Activated CD8-positive, alpha-beta T cell treated with anti-CD3 and anti-CD28 coated beads, Interleukin-2, amount 10 ng/mL, durations not matched to agents 7 days and 5 days (primary cell): ENCODE measurements at regions not wholly inside any gene's neighbourhood (a gene's known extent, or its start where the extent isn't known, plus 50 kb on each side); places are given as distances from the start of the nearest gene placed in this dataset. TPM values are rescaled to one million over a fixed set of nuclear protein-coding genes. Genes with fewer than 3 reads are reported as not detected.

ENCODE experiments used
- ATAC-seq: fragments of 150-1000 bp; cut with Tn5 transposase; one replicate; pipeline ENCODE4 v1.10.0; 2021; ENCODE audit warnings: moderate library complexity
- CTCF ChIA-PET: fragments of 350-600 bp; sonication (Branson Sonifier 250); formaldehyde crosslinking; loops from one replicate; lab custom pipeline; 2021; ENCODE audit warnings: antibody characterized with exemption; lab: Charles Lee
- POLR2A ChIA-PET: fragments of 350-600 bp; sonication (Branson Sonifier 250); formaldehyde crosslinking; loops from one replicate; lab custom pipeline; 2021; ENCODE audit warnings: antibody characterized with exemption; lab: Charles Lee
- DNase-seq: peaks from one replicate; pipeline ENCODE4 v3.0.0-alpha.2; 2020
- H3K27ac Mint-ChIP-seq: one replicate; pipeline ENCODE4 v1.8.0; 2021; ENCODE audit warnings: mild to moderate bottlenecking, mixed read lengths
- H3K27me3 Mint-ChIP-seq: one replicate; pipeline ENCODE4 v1.8.0; 2021; ENCODE audit warnings: low read depth, mixed read lengths
- H3K36me3 Mint-ChIP-seq: one replicate; pipeline ENCODE4 v1.8.0; 2021; ENCODE audit warnings: low read depth, mixed read lengths
- H3K4me1 Mint-ChIP-seq: one replicate; pipeline ENCODE4 v1.8.0; 2021; ENCODE audit warnings: low read depth, mixed read lengths
- H3K4me3 Mint-ChIP-seq: one replicate; pipeline ENCODE4 v1.8.0; 2021; ENCODE audit warnings: mild to moderate bottlenecking, mixed read lengths
- H3K9me3 Mint-ChIP-seq: one replicate; pipeline ENCODE4 v1.8.0; 2022; ENCODE audit warnings: mixed read lengths; ENCODE audit not compliant: insufficient read depth
- microRNA-seq: library from miRNA; unstranded; fragments of <30 nt; microRNA quantifications from one replicate; pipeline ENCODE4 v1.2.0, GENCODE V29; 2022

- H3K36me3 Mint-ChIP-seq = no peaks in the 10 kb centered on the region
- no peaks in the 10 kb centered on the region for H3K27me3 Mint-ChIP-seq
- H3K9me3 Mint-ChIP-seq = no peaks in the 10 kb centered on the region
- no peak overlapping the region for H3K4me3 Mint-ChIP-seq
- CTCF ChIA-PET = no interaction called here
- POLR2A ChIA-PET = no interaction called here
- no peaks in the 10 kb centered on the region for H3K4me1 Mint-ChIP-seq
- H3K27ac Mint-ChIP-seq = no peak overlapping the region
- ATAC-seq (no peak), DNase-seq (no peak)
Observed at GRCh38 chr4:147425019-147425418, 55.9 kb upstream of the EDNRA start.

- ChIA-PET POLR2A (no interaction called here), CTCF (no interaction called here)
- Mint-ChIP-seq H3K4me3 (no peak overlapping the region), H3K36me3 (no peaks in the 10 kb centered on the region), H3K27me3 (no peaks in the 10 kb centered on the region), H3K9me3 (no peaks in the 10 kb centered on the region), H3K27ac (no peak overlapping the region), H3K4me1 (no peaks in the 10 kb centered on the region)
- ATAC-seq (no peak), DNase-seq (no peak)
Observed at GRCh38 chr4:147428583-147428982, 52.3 kb upstream of the EDNRA start.

DNA sequence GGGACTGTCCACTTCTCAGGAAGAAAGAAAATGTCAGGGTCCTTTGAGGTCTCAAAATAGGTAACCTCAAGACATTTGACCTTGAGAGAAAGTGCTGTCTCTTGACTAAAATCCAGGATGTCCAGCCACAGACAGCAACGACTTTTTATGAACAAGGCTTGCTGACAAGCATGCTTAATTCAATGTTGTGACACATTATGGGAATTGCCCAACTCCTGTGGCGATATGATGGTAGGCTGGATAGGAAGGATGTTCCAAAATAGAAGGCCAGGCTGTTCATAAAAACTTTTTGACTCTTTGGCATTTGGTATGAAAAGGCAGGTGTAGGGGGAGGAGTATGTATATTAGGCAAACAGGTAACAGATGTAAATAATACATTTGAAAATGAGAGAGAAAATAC is 50.8 kb upstream of the EDNRA start:
- no peaks in the 10 kb centered on the region for H3K4me1 Mint-ChIP-seq
- no peak overlapping the region for H3K27ac Mint-ChIP-seq
- H3K36me3 Mint-ChIP-seq = no peaks in the 10 kb centered on the region
- ATAC-seq (no peak), DNase-seq (no peak)
- no peaks in the 10 kb centered on the region for H3K27me3 Mint-ChIP-seq
- peaks cover 3% of the 10 kb centered on the region for H3K9me3 Mint-ChIP-seq
- POLR2A ChIA-PET = no interaction called here
- CTCF ChIA-PET = no interaction called here
- H3K4me3 Mint-ChIP-seq = no peak overlapping the region

Small RNAs in the stretch of these regions (microRNA-seq; reads per million reads assigned to microRNA genes)
- not detected for gene MIR548G
